ENCODE measurements at regions not wholly inside any gene's neighbourhood (a gene's known extent, or its start where the extent isn't known, plus 50 kb on each side); places are given as distances from the start of the nearest gene placed in this dataset.

- Histone ChIP-seq H3K9me3 (ENCODE audit: low read length) (no peaks in the 10 kb centered on the region), H4K20me1 (ENCODE audit: low read length) (no peaks in the 10 kb centered on the region), H3K4me2 (ENCODE audit: low read length) (no peak overlapping the region), H3K4me3 (ENCODE audit: low read length) (no peak overlapping the region), H3K9ac (ENCODE audit: low read length) (no peak overlapping the region), H3K27ac (ENCODE audit: low read length) (no peak overlapping the region), H2AFZ (ENCODE audit: low read length) (no peak overlapping the region), H3K9me2 (replicated peaks; ENCODE audit: low read length) (no peaks in the 10 kb centered on the region), H3K4me1 (ENCODE audit: insufficient read depth, low read length) (no peaks in the 10 kb centered on the region), H3K27me3 (ENCODE audit: low read length) (no peaks in the 10 kb centered on the region), H3F3A (ENCODE audit: low read length, unreplicated experiment) (no peaks in the 10 kb centered on the region), H3K36me3 (ENCODE audit: low read depth, low read length) (no peaks in the 10 kb centered on the region), H3K79me2 (ENCODE audit: low read length) (no peaks in the 10 kb centered on the region)
- POLR2A ChIA-PET (ENCODE audit: unreplicated experiment) = no interaction called here
- CTCF ChIA-PET = no interaction called here
- DNase-seq (peak; percentile 11), ATAC-seq (no peak)
- TF ChIP-seq CTCF (conservative IDR thresholded peaks at IDR 0.05; ENCODE audit: low read depth, low read length) = peak; percentile 46; the same call in 1 of the 2 replicates
- no peak for TF ChIP-seq EZH2phosphoT487 (IDR thresholded peaks at IDR 0.05; ENCODE audit: borderline replicate concordance, low read length)
- BruUV-seq (replicated peaks) = no TSS peak
- intact Hi-C loops (cut with micrococcal nuclease) = no loop called here
Observed at GRCh38 chr18:60090170-60090569, 190.4 kb downstream of the PMAIP1 start.

- intact Hi-C loops (cut with micrococcal nuclease) = no loop called here
- no peak overlapping the region for H3K4me2 ChIP-seq (ENCODE audit: low read length)
- no peaks in the 10 kb centered on the region for H3K79me2 ChIP-seq (ENCODE audit: low read length)
- H3K27ac ChIP-seq (ENCODE audit: low read length) = no peak overlapping the region
- ChIA-PET POLR2A (ENCODE audit: unreplicated experiment) (no interaction called here), CTCF (no interaction called here)
- no TSS peak for BruUV-seq (replicated peaks)
- H2AFZ ChIP-seq (ENCODE audit: low read length) = no peak overlapping the region
- H3K27me3 ChIP-seq (ENCODE audit: low read length) = no peaks in the 10 kb centered on the region
- DNase-seq = no peak
- no peaks in the 10 kb centered on the region for H3F3A ChIP-seq (ENCODE audit: low read length, unreplicated experiment)
- ATAC-seq = no peak
- H3K4me1 ChIP-seq (ENCODE audit: insufficient read depth, low read length) = no peaks in the 10 kb centered on the region
- no peak overlapping the region for H3K4me3 ChIP-seq (ENCODE audit: low read length)
- no peaks in the 10 kb centered on the region for H3K36me3 ChIP-seq (ENCODE audit: low read depth, low read length)
- H3K9me2 ChIP-seq (replicated peaks; ENCODE audit: low read length) = no peaks in the 10 kb centered on the region
- TF ChIP-seq CTCF (conservative IDR thresholded peaks at IDR 0.05; ENCODE audit: low read depth, low read length) = no peak
- no peak for TF ChIP-seq EZH2phosphoT487 (IDR thresholded peaks at IDR 0.05; ENCODE audit: borderline replicate concordance, low read length)
- TF ChIP-seq EZH2 (IDR thresholded peaks at IDR 0.05; ENCODE audit: low read length, unreplicated experiment) = no peak
- no peak overlapping the region for H3K9ac ChIP-seq (ENCODE audit: low read length)
- no peaks in the 10 kb centered on the region for H3K9me3 ChIP-seq (ENCODE audit: low read length)
- no peaks in the 10 kb centered on the region for H4K20me1 ChIP-seq (ENCODE audit: low read length)
Observed at GRCh38 chr18:60082790-60083189, 183.0 kb downstream of the PMAIP1 start.

GRCh38 chr18:60082282-60082681 lies 182.5 kb downstream of the PMAIP1 start:
- H3K27me3 ChIP-seq (ENCODE audit: low read length) = no peaks in the 10 kb centered on the region
- BruUV-seq (replicated peaks) = no TSS peak
- DNase-seq = no peak
- no peak overlapping the region for H3K4me3 ChIP-seq (ENCODE audit: low read length)
- H4K20me1 ChIP-seq (ENCODE audit: low read length) = no peaks in the 10 kb centered on the region
- no peak for TF ChIP-seq EZH2phosphoT487 (IDR thresholded peaks at IDR 0.05; ENCODE audit: borderline replicate concordance, low read length)
- TF ChIP-seq EZH2 (IDR thresholded peaks at IDR 0.05; ENCODE audit: low read length, unreplicated experiment) = no peak
- no peak for TF ChIP-seq CTCF (conservative IDR thresholded peaks at IDR 0.05; ENCODE audit: low read depth, low read length)
- no peak overlapping the region for H3K9ac ChIP-seq (ENCODE audit: low read length)
- no peaks in the 10 kb centered on the region for H3K36me3 ChIP-seq (ENCODE audit: low read depth, low read length)
- H3K79me2 ChIP-seq (ENCODE audit: low read length) = no peaks in the 10 kb centered on the region
- H3K4me2 ChIP-seq (ENCODE audit: low read length) = no peak overlapping the region
- no peaks in the 10 kb centered on the region for H3K9me2 ChIP-seq (replicated peaks; ENCODE audit: low read length)
- no peaks in the 10 kb centered on the region for H3K4me1 ChIP-seq (ENCODE audit: insufficient read depth, low read length)
- no peak overlapping the region for H2AFZ ChIP-seq (ENCODE audit: low read length)
- H3K27ac ChIP-seq (ENCODE audit: low read length) = no peak overlapping the region
- intact Hi-C loops (cut with micrococcal nuclease) = no loop called here
- CTCF ChIA-PET = no interaction called here
- POLR2A ChIA-PET (ENCODE audit: unreplicated experiment) = no interaction called here
- H3F3A ChIP-seq (ENCODE audit: low read length, unreplicated experiment) = no peaks in the 10 kb centered on the region
- no peak for ATAC-seq
- no peaks in the 10 kb centered on the region for H3K9me3 ChIP-seq (ENCODE audit: low read length)
